Activated CD4-positive, alpha-beta T cell treated with anti-CD3 and anti-CD28 coated beads, Interleukin-2, amount 10 ng/mL, durations not matched to agents 7 days and 5 days (primary cell): ENCODE measurements at regions not wholly inside any gene's neighbourhood (a gene's known extent, or its start where the extent isn't known, plus 50 kb on each side); places are given as distances from the start of the nearest gene placed in this dataset.

Experiments
- CTCF ChIA-PET: fragments of 350-600 bp; sonication (Branson Sonifier 250); formaldehyde crosslinking; loops from one replicate; lab custom pipeline; 2021; ENCODE audit warnings: antibody characterized with exemption; lab: Charles Lee
- POLR2A ChIA-PET: fragments of 350-600 bp; sonication (Branson Sonifier 250); formaldehyde crosslinking; loops from one replicate; lab custom pipeline; 2021; ENCODE audit warnings: antibody characterized with exemption; lab: Charles Lee
- DNase-seq: peaks from one replicate; pipeline ENCODE4 v3.0.0-alpha.2; 2020
- H3K27ac Mint-ChIP-seq: one replicate; pipeline ENCODE4 v1.8.0; 2021; ENCODE audit warnings: mild to moderate bottlenecking, moderate library complexity, mixed read lengths
- H3K27me3 Mint-ChIP-seq: one replicate; pipeline ENCODE4 v1.8.0; 2021; ENCODE audit warnings: mixed read lengths
- H3K36me3 Mint-ChIP-seq: one replicate; pipeline ENCODE4 v1.8.0; 2021; ENCODE audit warnings: low read depth, mixed read lengths
- H3K4me1 Mint-ChIP-seq: one replicate; pipeline ENCODE4 v1.8.0; 2021; ENCODE audit warnings: mixed read lengths
- H3K4me3 Mint-ChIP-seq: one replicate; pipeline ENCODE4 v1.8.0; 2021; ENCODE audit warnings: mild to moderate bottlenecking, moderate library complexity, mixed read lengths
- H3K9me3 Mint-ChIP-seq: one replicate; pipeline ENCODE4 v1.8.0; 2021; ENCODE audit warnings: mixed read lengths

DNA sequence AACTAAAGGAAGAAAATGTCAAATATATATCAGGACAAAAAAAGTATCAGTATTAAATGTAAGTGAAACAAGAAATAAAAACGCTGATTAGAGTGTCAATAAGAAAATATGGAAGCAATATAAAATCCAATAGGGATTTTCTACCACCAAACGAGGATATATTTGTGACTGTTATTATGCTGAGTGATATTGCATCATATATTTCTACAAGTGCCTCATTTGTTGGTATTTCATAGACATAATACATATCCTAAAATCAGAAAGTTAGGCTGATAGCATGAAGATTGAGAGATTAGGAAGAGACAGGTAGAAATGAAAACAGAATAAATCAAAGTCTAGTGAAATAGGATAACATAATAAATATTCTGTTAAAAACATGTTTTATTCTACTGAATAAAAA, 429.2 kb upstream of the IRAK1BP1 start:
- ChIA-PET CTCF (interaction anchor here (0.6 kb wide), 1 partner anchor 17 kb away, joined by 5 read pairs; no protein-coding TSS in a partner anchor), POLR2A (no interaction called here)
- Mint-ChIP-seq H3K4me3 (no peak overlapping the region), H3K9me3 (peaks cover 2% of the 10 kb centered on the region), H3K36me3 (no peaks in the 10 kb centered on the region), H3K4me1 (no peaks in the 10 kb centered on the region), H3K27me3 (no peaks in the 10 kb centered on the region), H3K27ac (no peak overlapping the region)
- DNase-seq = no peak

DNA sequence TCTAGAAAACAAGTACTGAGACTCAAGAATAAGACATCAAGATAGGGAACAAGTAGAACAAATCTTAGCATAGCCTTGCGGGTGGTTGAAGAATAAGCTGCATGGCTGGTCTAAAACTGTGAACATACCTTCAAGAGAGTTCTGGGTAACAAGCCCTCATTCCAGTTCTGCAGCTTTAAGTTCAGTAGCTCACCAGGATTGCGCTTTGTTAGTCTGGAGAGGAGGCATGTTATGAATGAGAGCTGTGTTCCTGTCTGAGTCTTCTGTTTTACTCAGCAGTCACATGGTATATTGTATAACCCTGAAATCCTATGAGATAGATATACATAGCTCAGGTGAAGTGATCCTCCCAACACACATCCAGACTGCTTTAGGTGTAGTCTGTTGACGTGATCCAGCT, 406.6 kb upstream of the IRAK1BP1 start:
- no peaks in the 10 kb centered on the region for H3K4me1 Mint-ChIP-seq
- no peak overlapping the region for H3K4me3 Mint-ChIP-seq
- H3K36me3 Mint-ChIP-seq = no peaks in the 10 kb centered on the region
- CTCF ChIA-PET = no interaction called here
- no peak for DNase-seq
- POLR2A ChIA-PET = no interaction called here
- no peak overlapping the region for H3K27ac Mint-ChIP-seq
- no peaks in the 10 kb centered on the region for H3K9me3 Mint-ChIP-seq
- H3K27me3 Mint-ChIP-seq = no peaks in the 10 kb centered on the region

DNA sequence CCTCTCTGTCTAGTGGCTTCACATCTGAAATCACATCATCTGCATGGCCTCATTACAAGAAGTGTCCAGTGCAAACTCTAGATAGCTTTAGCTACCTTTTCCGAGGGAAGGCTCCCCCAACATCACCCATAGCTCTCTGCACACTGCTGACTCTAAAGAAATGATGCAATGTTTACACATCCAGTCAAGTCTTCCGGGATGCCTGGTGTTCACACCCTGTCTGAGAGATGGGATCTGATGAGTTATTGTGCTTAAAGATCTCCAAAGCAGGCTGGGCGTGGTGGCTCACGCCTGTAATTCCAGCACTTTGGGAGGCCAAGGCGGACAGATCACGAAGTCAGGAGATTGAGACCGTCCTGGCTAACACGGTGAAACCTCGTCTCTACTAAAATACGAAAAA, 404.6 kb upstream of the IRAK1BP1 start:
- Mint-ChIP-seq H3K4me1 (no peaks in the 10 kb centered on the region), H3K4me3 (no peak overlapping the region), H3K27ac (no peak overlapping the region), H3K9me3 (no peaks in the 10 kb centered on the region), H3K36me3 (no peaks in the 10 kb centered on the region), H3K27me3 (no peaks in the 10 kb centered on the region)
- CTCF ChIA-PET = no interaction called here
- POLR2A ChIA-PET = no interaction called here
- DNase-seq = no peak

DNA sequence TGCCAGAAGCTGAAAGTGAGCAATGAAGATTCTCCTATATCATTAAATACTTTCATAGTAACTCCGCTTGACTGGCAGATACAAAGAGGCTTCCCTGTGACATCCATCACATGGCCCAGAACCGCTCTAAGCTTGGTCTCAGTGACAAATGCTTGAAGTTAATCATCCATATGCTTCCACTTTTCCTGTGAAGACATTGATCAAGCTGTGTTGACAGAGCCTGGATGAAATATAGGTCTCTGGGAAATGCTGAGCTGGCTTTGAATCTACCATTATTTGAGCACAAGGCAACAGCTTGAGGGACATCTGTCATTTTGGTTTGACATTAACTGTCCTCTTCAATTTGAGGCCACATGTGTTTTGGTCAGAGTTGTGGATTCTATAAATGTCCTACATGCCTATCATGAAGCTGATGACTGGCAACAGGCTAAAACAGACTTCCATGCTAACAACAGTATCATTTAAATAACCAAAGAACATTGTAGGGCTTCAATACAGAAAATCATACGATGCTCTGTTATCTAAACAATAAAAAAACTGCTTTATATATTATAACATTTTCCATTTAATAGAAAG, 402.2 kb upstream of the IRAK1BP1 start:
- Mint-ChIP-seq H3K36me3 (no peaks in the 10 kb centered on the region), H3K4me3 (no peak overlapping the region), H3K27me3 (no peaks in the 10 kb centered on the region), H3K9me3 (no peaks in the 10 kb centered on the region), H3K27ac (no peak overlapping the region), H3K4me1 (no peaks in the 10 kb centered on the region)
- no peak for DNase-seq
- CTCF ChIA-PET = no interaction called here
- POLR2A ChIA-PET = no interaction called here

DNA sequence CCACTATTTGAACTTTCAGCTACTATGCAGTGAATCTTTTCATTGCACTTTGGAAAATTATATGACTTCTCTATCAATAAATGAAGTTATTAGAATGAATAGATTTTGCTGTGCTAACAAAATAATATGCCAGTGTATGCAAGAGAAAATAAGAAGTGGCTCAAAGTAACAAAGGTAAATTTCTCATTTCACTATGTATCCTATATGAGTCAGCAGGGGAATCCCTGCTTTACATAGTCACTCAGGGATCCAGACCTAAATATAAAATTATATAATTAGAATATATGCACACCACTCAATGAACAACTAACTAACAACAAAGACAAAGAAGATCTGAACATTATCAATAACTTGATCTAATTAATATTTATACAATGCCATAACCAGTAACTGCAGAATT, 390.8 kb upstream of the IRAK1BP1 start:
- Mint-ChIP-seq H3K4me1 (no peaks in the 10 kb centered on the region), H3K36me3 (no peaks in the 10 kb centered on the region), H3K27ac (no peak overlapping the region), H3K27me3 (no peaks in the 10 kb centered on the region), H3K9me3 (peaks cover 4% of the 10 kb centered on the region), H3K4me3 (no peak overlapping the region)
- DNase-seq = no peak
- ChIA-PET CTCF (no interaction called here), POLR2A (no interaction called here)

DNA sequence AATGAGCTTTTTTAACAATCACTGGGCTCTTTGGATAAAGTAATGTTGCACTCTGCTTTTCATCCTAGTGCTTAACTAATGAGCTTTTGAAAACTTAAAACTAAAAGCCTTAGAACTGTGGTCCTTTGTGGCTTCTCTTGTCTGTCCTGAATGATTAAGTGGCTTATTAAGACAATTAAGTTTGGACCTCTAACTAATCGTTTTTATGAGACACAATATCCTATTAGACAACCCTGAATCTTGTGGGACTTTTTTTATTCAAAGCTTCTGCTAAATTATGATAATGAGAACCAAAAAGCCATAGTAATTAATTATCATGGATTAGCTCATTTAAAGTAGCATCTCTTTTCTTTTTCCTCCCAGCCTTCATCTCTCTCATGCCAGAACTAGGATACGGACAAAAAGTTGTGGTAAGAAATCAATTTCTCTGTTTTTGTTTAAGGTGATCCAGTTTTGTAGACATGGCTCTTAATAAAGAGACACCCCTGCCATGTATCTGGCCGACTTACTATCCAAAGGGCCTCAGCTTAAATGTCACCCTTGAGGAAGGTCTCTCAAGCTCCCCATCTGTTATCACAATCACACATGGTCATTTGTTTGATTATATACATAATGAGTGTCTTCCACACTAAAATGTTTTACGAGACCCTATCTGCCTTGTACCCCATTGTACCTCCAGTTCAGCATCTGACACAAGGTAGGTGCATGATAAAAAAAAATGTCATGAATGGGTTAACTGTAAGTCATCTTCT, 384.4 kb upstream of the IRAK1BP1 start:
- no peak overlapping the region for H3K4me3 Mint-ChIP-seq
- ChIA-PET CTCF (no interaction called here), POLR2A (no interaction called here)
- no peaks in the 10 kb centered on the region for H3K4me1 Mint-ChIP-seq
- H3K36me3 Mint-ChIP-seq = no peaks in the 10 kb centered on the region
- peaks cover 4% of the 10 kb centered on the region for H3K9me3 Mint-ChIP-seq
- no peaks in the 10 kb centered on the region for H3K27me3 Mint-ChIP-seq
- no peak for DNase-seq
- H3K27ac Mint-ChIP-seq = no peak overlapping the region

DNA sequence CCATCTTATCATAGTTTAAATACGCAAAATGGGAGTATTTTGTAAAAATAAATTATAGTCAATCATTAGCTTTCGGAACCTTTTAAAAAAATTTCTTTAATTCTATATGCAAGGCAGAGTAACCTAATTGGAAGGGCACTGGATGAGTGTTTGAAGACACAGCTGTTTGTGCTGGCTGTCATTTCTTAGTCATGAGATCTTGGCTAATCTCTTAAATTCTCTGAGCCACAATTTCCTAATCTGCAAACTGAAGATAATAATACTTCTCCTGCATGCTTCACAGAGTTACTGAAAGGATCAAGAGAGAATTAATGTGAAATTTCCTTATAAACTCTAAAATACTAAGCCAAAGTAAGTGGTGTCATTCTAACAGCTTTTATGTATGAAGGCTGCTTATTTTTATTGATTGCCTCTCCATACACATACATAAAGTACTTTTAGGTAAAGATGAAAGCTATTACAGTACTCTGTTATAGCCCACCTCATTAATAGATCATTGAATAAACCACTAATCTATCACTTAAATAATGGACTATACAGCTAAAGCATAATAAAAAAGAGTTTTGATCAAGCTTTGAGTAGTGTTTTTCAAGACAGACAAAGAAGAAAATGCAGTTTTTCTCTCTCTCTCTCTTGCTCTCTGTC, 383.7 kb upstream of the IRAK1BP1 start:
- no peaks in the 10 kb centered on the region for H3K36me3 Mint-ChIP-seq

DNA sequence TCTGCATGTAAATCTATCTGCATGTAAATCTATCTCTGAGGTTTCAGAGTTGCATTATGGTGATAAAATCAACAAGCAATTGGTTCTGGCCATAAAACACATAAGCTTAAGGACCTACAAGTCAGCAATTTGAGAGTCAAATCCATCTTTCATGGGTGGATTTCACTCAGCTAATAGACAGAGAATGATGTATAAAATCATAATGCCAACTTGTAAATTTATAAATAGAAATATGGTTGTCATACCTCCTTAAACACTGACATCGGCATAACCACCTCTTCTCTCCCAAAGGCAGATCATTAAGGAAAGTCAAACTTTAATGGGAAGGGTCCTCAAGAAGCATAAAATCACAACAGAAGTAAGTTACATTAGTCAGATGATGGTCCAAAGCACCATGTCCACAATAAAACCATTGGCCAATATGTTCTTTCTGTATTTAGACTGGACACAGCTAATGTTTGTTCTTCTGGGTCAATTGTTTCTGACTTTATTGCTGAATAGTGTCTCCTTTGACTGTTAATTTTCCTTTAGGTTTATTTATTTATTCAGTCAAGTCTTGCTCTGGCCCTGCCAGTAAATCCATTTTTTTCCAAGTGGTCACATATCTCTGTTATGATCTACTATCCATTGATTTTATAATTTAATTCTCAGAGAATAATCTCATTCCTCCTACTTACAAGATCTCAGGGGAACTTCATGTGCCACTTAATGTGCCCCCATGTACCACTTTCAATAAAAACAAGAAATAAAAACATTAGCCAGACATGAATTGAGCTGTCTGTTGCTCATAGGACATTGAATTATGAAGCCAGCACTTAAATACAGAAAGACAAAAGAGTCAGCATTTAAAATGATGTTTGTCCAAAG, 382.9 kb upstream of the IRAK1BP1 start:
- DNase-seq = no peak
- Mint-ChIP-seq H3K4me3 (no peak overlapping the region), H3K27ac (no peak overlapping the region), H3K9me3 (no peaks in the 10 kb centered on the region), H3K27me3 (no peaks in the 10 kb centered on the region), H3K4me1 (no peaks in the 10 kb centered on the region), H3K36me3 (no peaks in the 10 kb centered on the region)
- CTCF ChIA-PET = no interaction called here
- POLR2A ChIA-PET = no interaction called here

More for the DNA sequence above, 383.7 kb upstream of the IRAK1BP1 start:
- Mint-ChIP-seq H3K4me1 (no peaks in the 10 kb centered on the region), H3K9me3 (peaks cover 4% of the 10 kb centered on the region), H3K27me3 (no peaks in the 10 kb centered on the region), H3K4me3 (no peak overlapping the region), H3K27ac (no peak overlapping the region)
- CTCF ChIA-PET = no interaction called here
- POLR2A ChIA-PET = no interaction called here
- DNase-seq = no peak

DNA sequence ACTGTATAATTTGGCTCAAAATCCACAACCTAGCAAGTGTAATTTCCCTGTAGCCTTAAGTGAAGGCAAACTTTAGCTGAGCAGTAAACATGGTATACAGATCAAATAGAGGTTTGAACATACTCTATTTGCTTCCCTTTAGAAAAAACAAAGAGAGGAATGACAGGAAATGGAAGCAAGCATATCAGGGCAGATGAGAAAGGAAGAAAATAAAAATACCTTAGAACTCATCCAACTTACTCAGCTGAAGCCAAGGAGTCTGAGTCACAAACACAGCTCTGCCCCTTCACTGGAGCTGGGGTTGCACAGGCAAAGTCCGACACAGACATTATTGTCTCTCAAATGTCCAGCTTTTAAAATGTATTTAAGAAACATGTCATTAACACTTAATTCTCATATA, 379.9 kb upstream of the IRAK1BP1 start:
- Mint-ChIP-seq H3K4me1 (no peaks in the 10 kb centered on the region), H3K27me3 (no peaks in the 10 kb centered on the region), H3K4me3 (no peak overlapping the region), H3K36me3 (no peaks in the 10 kb centered on the region), H3K9me3 (no peaks in the 10 kb centered on the region), H3K27ac (no peak overlapping the region)
- POLR2A ChIA-PET = no interaction called here
- CTCF ChIA-PET = no interaction called here
- no peak for DNase-seq

DNA sequence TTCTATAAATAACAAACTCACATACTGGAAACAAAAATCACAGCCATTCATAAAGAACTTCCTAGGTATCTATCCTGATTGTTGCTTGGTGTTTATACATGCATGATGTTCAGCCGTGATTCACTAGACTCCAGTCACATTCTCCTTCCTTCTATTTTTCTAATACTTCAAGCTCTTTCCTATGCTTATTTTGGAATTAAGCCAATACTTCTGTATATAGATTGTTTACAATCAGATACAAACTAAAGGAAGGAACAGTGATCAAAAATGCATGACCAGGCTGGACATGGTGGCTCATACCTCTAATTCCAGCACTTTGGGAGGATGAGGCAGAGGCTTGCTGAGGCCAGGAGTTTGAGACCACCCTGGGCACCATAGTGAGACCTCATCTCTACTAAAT, 377.5 kb upstream of the IRAK1BP1 start:
- Mint-ChIP-seq H3K27me3 (no peaks in the 10 kb centered on the region), H3K4me3 (no peak overlapping the region), H3K9me3 (no peaks in the 10 kb centered on the region), H3K4me1 (no peaks in the 10 kb centered on the region), H3K36me3 (no peaks in the 10 kb centered on the region), H3K27ac (no peak overlapping the region)
- POLR2A ChIA-PET = no interaction called here
- CTCF ChIA-PET = no interaction called here
- DNase-seq = no peak

DNA sequence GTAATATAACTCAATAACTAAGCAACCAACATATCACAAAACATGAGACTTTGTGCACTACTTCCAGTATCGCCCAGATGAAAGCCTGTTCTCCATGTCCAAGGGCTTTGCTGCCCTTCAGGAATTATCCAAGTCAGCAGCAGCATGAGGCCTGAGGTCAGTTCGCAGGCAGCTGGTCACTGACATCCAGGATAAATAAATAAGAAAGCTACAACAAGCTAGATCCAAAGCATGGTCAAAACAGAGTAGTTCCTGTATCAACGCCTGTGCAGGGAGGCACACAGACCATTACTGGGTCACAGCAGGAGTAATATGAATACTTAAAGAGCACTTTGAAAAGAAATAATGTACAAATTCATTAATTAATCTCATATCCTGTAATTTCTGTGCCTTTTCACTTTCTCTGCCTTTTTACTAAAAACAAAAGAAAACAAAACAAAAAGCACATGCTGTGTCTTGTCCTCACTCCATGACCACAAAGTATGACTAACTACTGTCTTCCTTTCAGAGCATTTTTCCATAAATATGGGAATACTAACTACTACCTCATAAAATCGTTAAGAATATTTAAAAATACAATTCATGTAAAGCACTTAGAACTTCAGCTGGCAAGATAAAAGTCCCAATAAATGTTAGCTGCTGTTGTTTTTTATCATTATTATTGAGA, 374.9 kb upstream of the IRAK1BP1 start:
- no peak overlapping the region for H3K27ac Mint-ChIP-seq
- ChIA-PET CTCF (no interaction called here), POLR2A (no interaction called here)
- no peaks in the 10 kb centered on the region for H3K36me3 Mint-ChIP-seq
- DNase-seq = no peak
- no peaks in the 10 kb centered on the region for H3K4me1 Mint-ChIP-seq
- no peak overlapping the region for H3K4me3 Mint-ChIP-seq
- H3K9me3 Mint-ChIP-seq = peaks cover 1% of the 10 kb centered on the region
- H3K27me3 Mint-ChIP-seq = no peaks in the 10 kb centered on the region

DNA sequence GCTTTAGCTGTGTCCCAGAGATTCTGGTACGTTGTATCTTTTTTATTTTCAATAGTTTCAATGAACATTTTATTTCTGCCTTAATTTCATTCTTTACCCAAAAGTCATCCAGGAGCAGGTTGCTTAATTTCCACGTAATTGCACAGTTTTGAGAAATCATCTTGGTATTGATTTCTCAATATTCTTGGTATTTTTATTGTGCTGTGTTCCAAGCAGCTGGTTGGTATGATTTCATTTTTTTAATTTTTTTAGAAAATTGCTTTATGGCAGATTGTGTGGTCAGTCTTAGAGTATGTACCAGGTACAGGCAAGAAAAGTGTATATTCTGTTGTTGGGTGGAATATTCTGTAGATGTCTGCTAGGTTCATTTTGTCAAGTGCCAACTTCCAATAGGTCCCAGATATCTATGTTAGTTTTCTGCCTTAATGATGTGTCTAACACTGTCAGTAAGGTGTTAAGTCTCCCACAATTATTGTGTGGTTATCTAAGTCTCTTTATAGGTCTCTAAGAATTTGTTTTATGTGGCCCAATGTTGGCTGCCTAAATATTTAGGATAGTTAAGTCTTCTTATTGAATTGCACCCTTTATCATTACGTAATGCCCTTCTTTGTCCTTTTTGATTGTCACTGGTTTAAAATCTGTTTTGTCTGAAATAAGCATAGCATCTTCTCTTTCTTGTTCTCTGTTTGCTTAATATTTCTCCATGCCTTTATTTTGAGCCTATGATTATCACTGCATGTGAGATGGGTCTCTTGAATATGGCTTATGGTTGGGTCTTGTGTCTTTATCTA, 366.9 kb upstream of the IRAK1BP1 start:
- Mint-ChIP-seq H3K27ac (no peak overlapping the region), H3K27me3 (no peaks in the 10 kb centered on the region), H3K36me3 (no peaks in the 10 kb centered on the region), H3K9me3 (peaks cover 4% of the 10 kb centered on the region), H3K4me1 (no peaks in the 10 kb centered on the region), H3K4me3 (no peak overlapping the region)
- DNase-seq = no peak
- CTCF ChIA-PET = no interaction called here
- POLR2A ChIA-PET = interaction anchor here (0.6 kb wide), 1 partner anchor 197 kb away, joined by 3 read pairs; no protein-coding TSS in a partner anchor
